Vagina (tissue), 2 donors: ENCODE measurements at regions not wholly inside any gene's neighbourhood (a gene's known extent, or its start where the extent isn't known, plus 50 kb on each side); places are given as distances from the start of the nearest gene placed in this dataset.
"Not testable (repeated sequence)": the region's sequence is repeated elsewhere in the genome, so short reads cannot be mapped to it uniquely, and the experiment has no call there.

Source experiments
- DNase-seq, 2 donors: peaks; one replicate each; pipeline ENCODE4 v3.0.0-alpha.2; 2017; ENCODE audit errors: extremely low spot score in 2 of 2
- H3K27ac ChIP-seq: fragments of 200-600 bp; sonication (generic); one replicate; pipeline ENCODE4 v1.5.1; 2019
- H3K27me3 ChIP-seq: fragments of 200-600 bp; sonication (generic); one replicate; pipeline ENCODE4 v1.5.1; 2019
- H3K36me3 ChIP-seq, 2 donors: fragments of 200-600 bp; sonication (generic); one replicate each; pipeline ENCODE4 v1.5.1; 2017 to 2019
- H3K4me1 ChIP-seq: fragments of 200-600 bp; sonication (generic); one replicate; pipeline ENCODE4 v1.5.1; 2019
- H3K4me3 ChIP-seq, 2 donors: fragments of 200-600 bp; sonication (generic); 1 replicate in 1 of 2; 2 replicates in 1 of 2; pipeline ENCODE4 v1.5.1; 2016 to 2019
- H3K9me3 ChIP-seq: fragments of 200-600 bp; sonication (generic); one replicate; pipeline ENCODE4 v1.5.1; 2019
- POLR2A ChIP-seq, 2 donors: fragments of 450-650 bp; IDR thresholded peaks; one replicate each; pipeline ENCODE4 v1.6.1; 2017; ENCODE audit warnings: antibody characterized with exemption in 2 of 2, mild to moderate bottlenecking in 2 of 2, moderate library complexity in 2 of 2
- POLR2AphosphoS5 ChIP-seq, 2 donors: sonication (generic); formaldehyde crosslinking; IDR thresholded peaks; one replicate each; pipeline ENCODE4 v1.9.0; 2017; ENCODE audit warnings: antibody characterized with exemption in 2 of 2, mild to moderate bottlenecking in 2 of 2, low read depth in 1 of 2; ENCODE audit not compliant: insufficient read depth in 1 of 2
- intact Hi-C: fragments of 100-400 bp; cut with DNase I; formaldehyde crosslinking; loops from one replicate; pipeline ENCODE4 v1.15.1; 2023
- TF ChIP-seq, protein P1 (sequence below), 3 experiments: fragments of 450-650 bp in 2 of 3; fragments of 200-600 bp in 1 of 3; sonication (generic) in 1 of 3; IDR thresholded peaks; one replicate each; pipeline ENCODE4 v1.5.1; 2017 to 2019; ENCODE audit warnings: antibody characterized with exemption in 3 of 3, mild to moderate bottlenecking in 2 of 3, moderate library complexity in 2 of 3

- Histone ChIP-seq H3K4me3 (no peak overlapping the region), H3K27me3 (no peaks in the 10 kb centered on the region), H3K4me1 (no peaks in the 10 kb centered on the region), H3K27ac (no peak overlapping the region), H3K9me3 (no peaks in the 10 kb centered on the region), H3K36me3 (no peaks in the 10 kb centered on the region)
- TF ChIP-seq, protein P1, sequence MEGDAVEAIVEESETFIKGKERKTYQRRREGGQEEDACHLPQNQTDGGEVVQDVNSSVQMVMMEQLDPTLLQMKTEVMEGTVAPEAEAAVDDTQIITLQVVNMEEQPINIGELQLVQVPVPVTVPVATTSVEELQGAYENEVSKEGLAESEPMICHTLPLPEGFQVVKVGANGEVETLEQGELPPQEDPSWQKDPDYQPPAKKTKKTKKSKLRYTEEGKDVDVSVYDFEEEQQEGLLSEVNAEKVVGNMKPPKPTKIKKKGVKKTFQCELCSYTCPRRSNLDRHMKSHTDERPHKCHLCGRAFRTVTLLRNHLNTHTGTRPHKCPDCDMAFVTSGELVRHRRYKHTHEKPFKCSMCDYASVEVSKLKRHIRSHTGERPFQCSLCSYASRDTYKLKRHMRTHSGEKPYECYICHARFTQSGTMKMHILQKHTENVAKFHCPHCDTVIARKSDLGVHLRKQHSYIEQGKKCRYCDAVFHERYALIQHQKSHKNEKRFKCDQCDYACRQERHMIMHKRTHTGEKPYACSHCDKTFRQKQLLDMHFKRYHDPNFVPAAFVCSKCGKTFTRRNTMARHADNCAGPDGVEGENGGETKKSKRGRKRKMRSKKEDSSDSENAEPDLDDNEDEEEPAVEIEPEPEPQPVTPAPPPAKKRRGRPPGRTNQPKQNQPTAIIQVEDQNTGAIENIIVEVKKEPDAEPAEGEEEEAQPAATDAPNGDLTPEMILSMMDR (IDR thresholded peaks at IDR 0.05): no peak
- TF ChIP-seq POLR2A (IDR thresholded peaks at IDR 0.05) (no peak), POLR2AphosphoS5 (IDR thresholded peaks at IDR 0.05; ENCODE audit: insufficient read depth in 1 of 2, low read depth in 1 of 2) (no peak)
- no peak for DNase-seq
- intact Hi-C loops: no loop called here
Measured at GRCh38 chr5:155697236-155697635, 629.7 kb upstream of the SGCD start.

DNA sequence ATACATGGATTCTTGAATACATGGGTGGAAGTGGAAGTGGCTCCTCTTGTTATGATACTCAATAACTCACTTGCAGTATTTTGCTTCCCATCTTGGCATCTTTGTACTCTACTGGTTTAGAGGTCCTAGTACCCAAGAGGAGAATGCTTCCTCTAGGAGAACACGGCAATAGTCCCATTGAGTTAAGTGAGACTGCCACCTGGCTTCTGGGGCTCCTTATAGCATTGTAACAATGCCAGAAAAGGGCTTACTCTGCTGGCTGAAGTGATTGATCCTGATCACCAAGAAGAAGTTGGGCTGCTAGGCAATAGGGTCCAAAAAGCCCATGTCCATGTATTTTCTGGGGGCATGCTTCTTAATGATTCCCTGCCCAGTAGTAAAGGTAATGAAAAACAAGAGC, 627.6 kb upstream of the SGCD start:
- DNase-seq: no peak
- no peaks in the 10 kb centered on the region for H3K9me3 ChIP-seq
- no peaks in the 10 kb centered on the region for H3K27me3 ChIP-seq
- H3K4me1 ChIP-seq: no peaks in the 10 kb centered on the region
- H3K27ac ChIP-seq: no peak overlapping the region
- H3K4me3 ChIP-seq: no peak overlapping the region
- TF ChIP-seq POLR2A (IDR thresholded peaks at IDR 0.05) (no peak), POLR2AphosphoS5 (IDR thresholded peaks at IDR 0.05; ENCODE audit: insufficient read depth in 1 of 2, low read depth in 1 of 2) (no peak)
- TF ChIP-seq, protein P1 (IDR thresholded peaks at IDR 0.05): no peak
- intact Hi-C loops: no loop called here
- H3K36me3 ChIP-seq: no peaks in the 10 kb centered on the region

GRCh38 chr5:155700333-155700732, 626.6 kb upstream of the SGCD start:
- Histone ChIP-seq H3K36me3 (no peaks in the 10 kb centered on the region), H3K27ac (no peak overlapping the region), H3K27me3 (no peaks in the 10 kb centered on the region), H3K4me1 (no peaks in the 10 kb centered on the region), H3K4me3 (no peak overlapping the region), H3K9me3 (no peaks in the 10 kb centered on the region)
- TF ChIP-seq POLR2A (IDR thresholded peaks at IDR 0.05): no peak
- TF ChIP-seq, protein P1 (IDR thresholded peaks at IDR 0.05): no peak
- no peak for TF ChIP-seq POLR2AphosphoS5 (IDR thresholded peaks at IDR 0.05; ENCODE audit: insufficient read depth in 1 of 2, low read depth in 1 of 2)
- DNase-seq: no peak
- intact Hi-C loops: no loop called here

DNA sequence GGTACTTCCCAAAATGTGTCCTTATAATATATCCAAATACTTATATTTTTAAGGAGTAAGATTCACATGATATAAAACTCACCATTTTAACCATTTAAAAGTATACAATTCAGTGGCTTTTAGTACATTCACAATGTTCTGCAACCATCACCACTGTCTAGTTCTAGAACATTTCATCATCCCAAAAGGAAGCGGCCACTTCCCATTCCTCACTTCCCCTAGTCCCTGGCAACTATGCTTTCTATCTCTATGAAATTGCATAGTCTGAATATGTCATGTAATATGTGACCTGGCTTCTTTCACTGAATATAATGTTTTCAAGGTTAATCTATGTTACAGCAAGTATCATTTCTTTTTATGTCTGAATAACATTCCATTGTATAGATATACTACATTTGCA, 615.1 kb upstream of the SGCD start:
- no peaks in the 10 kb centered on the region for H3K27me3 ChIP-seq
- no peaks in the 10 kb centered on the region for H3K9me3 ChIP-seq
- no peak for DNase-seq
- H3K4me3 ChIP-seq: no peak overlapping the region
- no peaks in the 10 kb centered on the region for H3K4me1 ChIP-seq
- no peaks in the 10 kb centered on the region for H3K36me3 ChIP-seq
- H3K27ac ChIP-seq: no peak overlapping the region
- intact Hi-C loops: no loop called here
- TF ChIP-seq POLR2A (IDR thresholded peaks at IDR 0.05) (no peak), POLR2AphosphoS5 (IDR thresholded peaks at IDR 0.05; ENCODE audit: insufficient read depth in 1 of 2, low read depth in 1 of 2) (no peak)

- DNase-seq, H3K36me3 ChIP-seq, H3K4me1 ChIP-seq, H3K4me3 ChIP-seq, H3K9me3 ChIP-seq, H3K27me3 ChIP-seq, H3K27ac ChIP-seq, intact Hi-C loops: not testable (repeated sequence)
Measured at GRCh38 chr5:155714435-155714834, 612.5 kb upstream of the SGCD start.

GRCh38 chr5:155726267-155726666, 600.7 kb upstream of the SGCD start:
- no peaks in the 10 kb centered on the region for H3K36me3 ChIP-seq
- intact Hi-C loops: no loop called here
- peaks cover 18% of the 10 kb centered on the region for H3K4me1 ChIP-seq
- no peak overlapping the region for H3K27ac ChIP-seq
- H3K9me3 ChIP-seq: no peaks in the 10 kb centered on the region
- H3K4me3 ChIP-seq: no peak overlapping the region
- no peaks in the 10 kb centered on the region for H3K27me3 ChIP-seq
- TF ChIP-seq POLR2AphosphoS5 (IDR thresholded peaks at IDR 0.05; ENCODE audit: insufficient read depth in 1 of 2, low read depth in 1 of 2) (no peak), POLR2A (IDR thresholded peaks at IDR 0.05) (no peak)
- TF ChIP-seq, protein P1 (IDR thresholded peaks at IDR 0.05): no peak
- DNase-seq: no peak
